HG02885 (cell line): ENCODE measurements at regions not wholly inside any gene's neighbourhood (a gene's known extent, or its start where the extent isn't known, plus 50 kb on each side); places are given as distances from the start of the nearest gene placed in this dataset.

Experiments used
- ATAC-seq: cut with Tn5 transposase; IDR thresholded peaks from one replicate; pipeline ENCODE4 v1.9.1; 2021; ENCODE audit warnings: mild to moderate bottlenecking; ENCODE audit not compliant: unreplicated experiment, poor library complexity

GRCh38 chr1:224563666-224564065 is 52.5 kb upstream of the CNIH3 start:
- ATAC-seq: no peak

GRCh38 chr1:224564454-224565084 is 51.5 kb upstream of the CNIH3 start:
- no peak for ATAC-seq

GRCh38 chr1:224565186-224565585 is 50.9 kb upstream of the CNIH3 start:
- ATAC-seq: no peak

GRCh38 chr1:224565611-224566406 is 50.3 kb upstream of the CNIH3 start:
- ATAC-seq: no peak
